H1 (cell line): ENCODE measurements at regions not wholly inside any gene's neighbourhood (a gene's known extent, or its start where the extent isn't known, plus 50 kb on each side); places are given as distances from the start of the nearest gene placed in this dataset.

Source experiments
- CTCF ChIA-PET: fragments of 300-600 bp; sonication (Branson Sonifier 250); formaldehyde crosslinking; loops from one replicate; lab custom pipeline; 2021; ENCODE audit not compliant: partially characterized antibody; lab: Charles Lee
- POLR2A ChIA-PET: fragments of 300-600 bp; sonication (Branson Sonifier 250); formaldehyde crosslinking; loops from one replicate; lab custom pipeline; 2021; ENCODE audit warnings: inconsistent platforms; ENCODE audit not compliant: partially characterized antibody; lab: Charles Lee
- DNase-seq, 2 experiments: peaks; one replicate each; pipeline versions ENCODE4 v3.0.0 to v3.0.0-alpha.2; 2010 to 2022; ENCODE audit warnings: low spot score in 2 of 2, low read depth in 1 of 2, mixed read lengths in 1 of 2
- FAIRE-seq: peaks from 2 replicates; lab custom pipeline; 2011; peaks lifted over from hg19 to GRCh38; lab: Jason Lieb, UNC
- H2AFZ ChIP-seq: 2 replicates; pipeline ENCODE4 v1.8.1; 2012; ENCODE audit warnings: low read length, inconsistent platforms
- H2AK5ac ChIP-seq: 2 replicates; pipeline ENCODE4 v1.6.1; 2013; ENCODE audit warnings: low read depth, low read length
- H2BK120ac ChIP-seq: replicated peaks from 2 replicates; pipeline ENCODE3; 2013; ENCODE audit warnings: low read depth, low read length, inconsistent platforms
- H2BK12ac ChIP-seq: 2 replicates; pipeline ENCODE4 v1.6.1; 2013; ENCODE audit warnings: low read depth, low read length
- H2BK15ac ChIP-seq: 2 replicates; pipeline ENCODE4 v1.6.1; 2013; ENCODE audit warnings: low read length
- H2BK20ac ChIP-seq: 2 replicates; pipeline ENCODE4 v1.6.1; 2013; ENCODE audit warnings: low read length
- H2BK5ac ChIP-seq: 2 replicates; pipeline ENCODE4 v1.6.1; 2013; ENCODE audit warnings: low read depth, low read length
- H3K14ac ChIP-seq: 2 replicates; pipeline ENCODE4 v1.6.1; 2013; ENCODE audit warnings: inconsistent platforms; ENCODE audit not compliant: insufficient read length
- H3K18ac ChIP-seq: 2 replicates; pipeline ENCODE4 v1.6.1; 2013; ENCODE audit warnings: low read length; ENCODE audit errors: extremely low read depth
- H3K23ac ChIP-seq: 2 replicates; pipeline ENCODE4 v1.6.1; 2013; ENCODE audit warnings: inconsistent platforms; ENCODE audit not compliant: insufficient read length
- H3K23me2 ChIP-seq: 2 replicates; pipeline ENCODE4 v1.6.1; 2013; ENCODE audit warnings: low read depth, low read length
- H3K27ac ChIP-seq: 2 replicates; pipeline ENCODE4 v1.6.1; 2011; ENCODE audit warnings: low read depth, low read length, inconsistent platforms
- H3K27me3 ChIP-seq, 4 experiments: replicated peaks in 1 of 4; 1 replicate in 1 of 4; 2 replicates in 3 of 4; pipeline versions ENCODE4 v1.6.1 to v1.8.1; 2011 to 2013; ENCODE audit warnings: low read length in 3 of 4, mild to moderate bottlenecking in 3 of 4, inconsistent platforms in 2 of 4, mixed read lengths in 2 of 4, moderate library complexity in 1 of 4; ENCODE audit not compliant: control insufficient read depth in 3 of 4, insufficient read depth in 3 of 4; ENCODE audit errors: extremely low read depth in 1 of 4
- H3K36me3 ChIP-seq, 4 experiments: 2 replicates each; pipeline versions ENCODE4 v1.6.1 to v1.8.1; 2011 to 2013; ENCODE audit warnings: mild to moderate bottlenecking in 4 of 4, low read length in 3 of 4, moderate library complexity in 2 of 4, control low read depth in 1 of 4, inconsistent platforms in 1 of 4; ENCODE audit not compliant: insufficient read depth in 4 of 4, control insufficient read depth in 2 of 4
- H3K4ac ChIP-seq: replicated peaks from 2 replicates; pipeline ENCODE3; 2013; ENCODE audit warnings: low read length, low read depth, mixed read lengths, inconsistent platforms; ENCODE audit not compliant: insufficient read length
- H3K4me1 ChIP-seq, 4 experiments: replicated peaks in 1 of 4; 1 replicate in 1 of 4; 2 replicates in 3 of 4; pipeline versions ENCODE4 v1.6.1 to v1.8.1; 2011 to 2013; ENCODE audit warnings: low read length in 3 of 4, inconsistent platforms in 2 of 4, mixed read lengths in 1 of 4; ENCODE audit not compliant: insufficient read depth in 4 of 4, control insufficient read depth in 3 of 4
- H3K4me2 ChIP-seq, 2 experiments: 2 replicates each; pipeline versions ENCODE4 v1.6.1 to v1.8.1; 2011 to 2013; ENCODE audit warnings: low read depth in 2 of 2, low read length in 2 of 2, control low read depth in 1 of 2, inconsistent platforms in 1 of 2, mild to moderate bottlenecking in 1 of 2; ENCODE audit not compliant: insufficient read depth in 1 of 2
- H3K4me3 ChIP-seq, 4 experiments: fragments of 200-600, 300-600 bp in 1 of 4; sonication (generic), shearing (Covaris generic), sonication (Bioruptor Twin) in 1 of 4; 2 replicates each; pipeline versions ENCODE4 v1.5.1 to v1.8.1; 2011 to 2016; ENCODE audit warnings: low read length in 4 of 4, low read depth in 3 of 4, control low read depth in 2 of 4, inconsistent platforms in 2 of 4, mild to moderate bottlenecking in 2 of 4, mixed read lengths in 1 of 4, moderate library complexity in 1 of 4; ENCODE audit not compliant: insufficient read depth in 2 of 4; ENCODE audit errors: extremely low read depth in 1 of 4
- H3K56ac ChIP-seq: replicated peaks from 2 replicates; pipeline ENCODE3; 2013; ENCODE audit warnings: low read depth, mild to moderate bottlenecking, mixed read lengths, low read length, inconsistent platforms; ENCODE audit not compliant: insufficient read length
- H3K79me1 ChIP-seq: 2 replicates; pipeline ENCODE4 v1.6.1; 2013; ENCODE audit warnings: low read depth, low read length, control low read depth
- H3K79me2 ChIP-seq, 2 experiments: 2 replicates each; pipeline versions ENCODE4 v1.6.1 to v1.8.1; 2012 to 2013; ENCODE audit warnings: low read length in 2 of 2, mild to moderate bottlenecking in 2 of 2, inconsistent platforms in 1 of 2; ENCODE audit not compliant: insufficient read depth in 2 of 2, control insufficient read depth in 1 of 2
- H3K9ac ChIP-seq, 4 experiments: replicated peaks in 1 of 4; 1 replicate in 1 of 4; 2 replicates in 3 of 4; pipeline versions ENCODE4 v1.6.1 to v1.8.1; 2011 to 2013; ENCODE audit warnings: low read depth in 3 of 4, low read length in 3 of 4, control low read depth in 2 of 4, mild to moderate bottlenecking in 2 of 4, moderate library complexity in 2 of 4, inconsistent platforms in 1 of 4; ENCODE audit errors: extremely low read depth in 1 of 4
- H3K9me3 ChIP-seq, 2 experiments: 2 replicates each; pipeline versions ENCODE4 v1.6.1 to v1.8.1; 2012 to 2013; ENCODE audit warnings: mild to moderate bottlenecking in 2 of 2, moderate library complexity in 2 of 2, control low read depth in 1 of 2, inconsistent platforms in 1 of 2, low read depth in 1 of 2, low read length in 1 of 2, mixed read lengths in 1 of 2; ENCODE audit not compliant: insufficient read depth in 2 of 2
- H4K20me1 ChIP-seq, 2 experiments: replicated peaks in 1 of 2; 2 replicates each; pipeline versions ENCODE3 to v1.8.1; 2011 to 2013; ENCODE audit warnings: inconsistent platforms in 2 of 2, low read length in 2 of 2, mild to moderate bottlenecking in 1 of 2; ENCODE audit not compliant: insufficient read depth in 2 of 2, control insufficient read depth in 1 of 2
- H4K5ac ChIP-seq: 2 replicates; pipeline ENCODE4 v1.6.1; 2013; ENCODE audit warnings: low read length, low read depth, mixed read lengths, inconsistent platforms; ENCODE audit not compliant: insufficient read length
- H4K8ac ChIP-seq: 2 replicates; pipeline ENCODE4 v1.8.0; 2013; ENCODE audit warnings: mild to moderate bottlenecking, moderate library complexity, low read length, inconsistent platforms; ENCODE audit not compliant: insufficient read depth; ENCODE audit errors: extremely low read depth
- H4K91ac ChIP-seq: replicated peaks from 2 replicates; pipeline ENCODE3; 2013; ENCODE audit warnings: low read length, mixed read lengths, inconsistent platforms; ENCODE audit not compliant: insufficient read length
- CHD1 ChIP-seq: IDR thresholded peaks from 2 replicates; pipeline ENCODE4 v1.6.1; 2012; ENCODE audit warnings: low read depth, low read length, improper control_type of control experiment
- CREB1 ChIP-seq: IDR thresholded peaks from 2 replicates; pipeline ENCODE4 v1.6.1; 2012; ENCODE audit warnings: inconsistent platforms
- EGR1 ChIP-seq: IDR thresholded peaks from 2 replicates; pipeline ENCODE4 v1.6.1; 2011; ENCODE audit warnings: low read depth, low read length, borderline replicate concordance
- NRF1 ChIP-seq: IDR thresholded peaks from 2 replicates; pipeline ENCODE4 v1.6.1; 2011; ENCODE audit warnings: mild to moderate bottlenecking, low read depth, low read length, improper control_type of control experiment
- POLR2AphosphoS5 ChIP-seq: IDR thresholded peaks from 2 replicates; pipeline ENCODE4 v1.6.1; 2011; ENCODE audit warnings: low read depth, low read length
- RAD21 ChIP-seq, 2 experiments: IDR thresholded peaks in 1 of 2; conservative IDR thresholded peaks in 1 of 2; 2 replicates each; pipeline ENCODE4 v1.6.1; 2011; ENCODE audit warnings: low read depth in 2 of 2, low read length in 2 of 2, improper control_type of control experiment in 1 of 2, inconsistent platforms in 1 of 2, mild to moderate bottlenecking in 1 of 2, moderate library complexity in 1 of 2
- RBBP5 ChIP-seq: IDR thresholded peaks from 2 replicates; pipeline ENCODE4 v1.7.1; 2012; ENCODE audit warnings: low read depth, mild to moderate bottlenecking, inconsistent platforms, low read length, moderate library complexity, borderline replicate concordance
- SAP30 ChIP-seq: fragments of 300-600 bp; sonication (generic); IDR thresholded peaks from 2 replicates; pipeline ENCODE4 v1.7.1; 2012; ENCODE audit warnings: low read length, moderate library complexity, mild to moderate bottlenecking, inconsistent platforms; ENCODE audit not compliant: insufficient read depth, insufficient replicate concordance
- SUZ12 ChIP-seq: fragments of 200-600 bp; sonication (generic); IDR thresholded peaks from 2 replicates; pipeline ENCODE4 v1.6.1; 2012; ENCODE audit warnings: mild to moderate bottlenecking, inconsistent platforms, low read length, moderate library complexity, mixed read lengths
- WGBS, 2 experiments: shearing (Covaris generic) in 1 of 2; methylation state at CpG; one replicate each; pipeline versions ENCODE4 v1.1.6 to v1.1.7; 2013 to 2015; ENCODE audit warnings: low lambda C conversion rate in 2 of 2, mixed read lengths in 2 of 2, inconsistent platforms in 1 of 2, low coverage in 1 of 2, missing lambda C conversion rate in 1 of 2; ENCODE audit not compliant: insufficient replicate concordance in 2 of 2, insufficient coverage in 1 of 2, insufficient read length in 1 of 2; ENCODE audit errors: extremely low coverage in 1 of 2, missing lambda C conversion rate in 1 of 2; 5-methylcytosine and 5-hydroxymethylcytosine counted together

DNA sequence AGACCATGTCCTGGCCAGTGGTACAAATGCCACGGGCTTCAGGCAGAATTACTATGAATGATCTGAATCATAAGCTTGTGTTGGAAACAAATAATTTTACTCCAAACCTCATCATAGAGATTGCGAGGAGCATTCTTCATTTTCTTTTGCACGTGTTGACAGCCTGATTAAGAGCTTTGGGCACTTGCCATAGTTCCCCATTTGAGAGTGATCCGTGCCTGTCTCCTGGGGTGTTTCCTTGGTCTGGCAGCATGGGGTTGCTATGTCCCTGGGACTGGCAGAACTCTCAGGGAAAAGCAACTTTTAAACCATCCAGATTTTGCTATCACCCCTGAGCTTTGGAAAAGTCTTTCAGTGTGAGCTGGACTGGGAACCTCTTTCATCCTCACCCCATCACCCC lies 54.3 kb upstream of the KCNJ6 start:
- no peak overlapping the region for H2BK5ac ChIP-seq
- no peak overlapping the region for H3K4ac ChIP-seq
- no peaks in the 10 kb centered on the region for H4K20me1 ChIP-seq
- ChIA-PET POLR2A (interaction anchor here (1.3 kb wide), 1 partner anchor 17 kb away, joined by 4 read pairs; no protein-coding TSS in a partner anchor), CTCF (interaction anchor here (0.6 to 0.7 kb wide), 2 partner anchors 26 to 41 kb away, joined by 3 read pairs; no protein-coding TSS in a partner anchor)
- no peak overlapping the region for H4K8ac ChIP-seq
- H3K4me1 ChIP-seq: no peaks in the 10 kb centered on the region
- no peak overlapping the region for H2BK15ac ChIP-seq
- no peak overlapping the region for H3K56ac ChIP-seq
- H3K18ac ChIP-seq: no peak overlapping the region
- no peak overlapping the region for H3K4me3 ChIP-seq
- H2BK120ac ChIP-seq: no peak overlapping the region
- H3K23ac ChIP-seq: no peak overlapping the region
- H3K4me2 ChIP-seq: no peak overlapping the region
- no peak overlapping the region for H4K5ac ChIP-seq
- H3K79me2 ChIP-seq: no peaks in the 10 kb centered on the region
- H3K9me3 ChIP-seq: no peaks in the 10 kb centered on the region
- 82% methylated on average over 4 of the region's 4 CpGs; no CpG with 5 or more reads in 1 of the 2 experiments for WGBS, 2 experiments
- H3K36me3 ChIP-seq: no peaks in the 10 kb centered on the region
- H3K14ac ChIP-seq: no peak overlapping the region
- H3K27ac ChIP-seq: no peak overlapping the region
- H2AFZ ChIP-seq: no peak overlapping the region
- no peak for DNase-seq
- no peaks in the 10 kb centered on the region for H3K27me3 ChIP-seq
- no peak overlapping the region for H2AK5ac ChIP-seq
- H3K79me1 ChIP-seq: no peaks in the 10 kb centered on the region
- no peak overlapping the region for H2BK12ac ChIP-seq
- H3K23me2 ChIP-seq: peaks cover 2% of the 10 kb centered on the region; the same call in 1 of the 2 replicates
- TF ChIP-seq SUZ12 (no peak), RAD21 (IDR thresholded peaks at IDR 0.05 in 1 of 2, conservative IDR thresholded peaks at IDR 0.05 in 1 of 2; ENCODE audit: low read depth in 2 of 2, low read length in 2 of 2) (no peak), EGR1 (no peak), RBBP5 (no peak), CHD1 (no peak), POLR2AphosphoS5 (no peak), NRF1 (no peak), SAP30 (no peak), CREB1 (no peak)
- no peak overlapping the region for H3K9ac ChIP-seq
- no peak overlapping the region for H2BK20ac ChIP-seq
- no peak for FAIRE-seq
- no peak overlapping the region for H4K91ac ChIP-seq
